GM18517 (cell line): ENCODE measurements at regions not wholly inside any gene's neighbourhood (a gene's known extent, or its start where the extent isn't known, plus 50 kb on each side); places are given as distances from the start of the nearest gene placed in this dataset.
"Not testable (repeated sequence)": the region's sequence is repeated elsewhere in the genome, so short reads cannot be mapped to it uniquely, and the experiment has no call there.

Experiments used
- ATAC-seq: cut with Tn5 transposase; IDR thresholded peaks from one replicate; pipeline ENCODE4 v1.9.1; 2021; ENCODE audit warnings: mild to moderate bottlenecking, moderate library complexity; ENCODE audit not compliant: unreplicated experiment

GRCh38 chr18:35826477-35826876 is 146.0 kb upstream of the RMP24 start:
- no peak for ATAC-seq

DNA sequence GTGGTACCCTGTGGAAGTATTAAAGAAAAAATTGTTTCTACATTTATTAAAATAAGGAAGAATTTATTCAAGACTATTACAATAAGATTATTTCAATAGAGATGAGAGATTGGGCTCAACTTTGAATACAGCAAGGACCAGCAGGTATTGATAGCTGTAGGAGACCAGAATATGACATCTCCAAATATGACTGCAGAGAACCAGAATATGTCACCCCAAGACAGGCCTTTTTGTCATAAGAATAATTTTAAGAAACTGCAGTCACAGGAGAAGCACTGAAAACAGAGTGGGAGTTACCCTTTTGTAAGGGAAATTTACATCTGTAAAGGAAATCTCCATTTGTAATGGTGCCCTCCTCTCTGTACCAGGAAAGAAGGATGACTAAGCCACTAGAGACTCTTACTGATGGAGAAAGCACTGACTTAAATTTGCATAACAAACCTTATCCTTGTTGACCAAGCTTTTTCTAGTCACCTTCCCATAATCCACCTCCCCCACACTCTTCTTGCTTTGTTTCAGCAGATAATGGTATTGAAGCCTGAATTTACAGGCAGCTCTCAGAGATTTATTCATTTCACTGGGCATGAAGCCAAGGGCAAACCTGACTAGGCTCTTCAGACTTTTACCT is 145.1 kb upstream of the RMP24 start:
- ATAC-seq, result no peak

DNA sequence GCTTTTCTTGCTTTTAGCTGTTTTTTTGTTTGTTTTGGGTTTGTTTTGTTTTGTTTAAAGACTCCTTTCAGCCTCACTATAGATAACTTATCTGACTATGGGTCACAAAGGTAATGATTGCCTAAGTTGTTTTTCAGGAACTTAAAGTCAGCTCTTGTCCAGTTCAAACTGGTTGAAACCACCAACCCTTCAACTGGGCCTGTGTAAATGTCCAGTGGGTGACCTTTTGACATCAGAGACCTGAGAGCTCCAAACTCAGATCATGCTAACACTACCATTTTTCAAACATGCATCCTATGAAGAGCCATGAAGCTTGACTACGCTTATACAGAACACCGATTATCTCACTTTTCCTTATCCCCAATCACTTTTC is 144.6 kb upstream of the RMP24 start:
- no peak for ATAC-seq

GRCh38 chr18:35828591-35828990 is 143.9 kb upstream of the RMP24 start:
- ATAC-seq, result no peak

- ATAC-seq, result no peak
Observed at GRCh38 chr18:35835366-35835765, 137.1 kb upstream of the RMP24 start.

DNA sequence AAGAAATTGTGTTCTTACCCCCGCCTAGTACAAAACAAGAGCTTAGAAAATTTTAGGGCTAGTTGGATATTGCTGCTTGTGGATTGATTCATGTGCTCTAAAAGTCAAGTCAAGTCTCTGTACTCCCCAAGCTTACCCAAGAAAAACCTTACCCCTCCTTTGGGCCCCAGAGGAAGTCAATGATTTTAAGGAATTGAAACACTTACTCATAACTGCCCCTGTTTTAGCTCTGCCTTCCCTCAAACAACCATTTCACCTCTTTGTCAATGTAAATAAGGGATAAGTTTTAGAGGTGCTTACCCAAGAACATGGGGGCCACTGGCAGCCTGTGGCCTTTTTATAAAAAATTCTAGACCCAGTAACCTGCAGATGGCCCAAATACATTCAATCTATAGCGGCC is 136.6 kb upstream of the RMP24 start:
- ATAC-seq, result peak; percentile 88

GRCh38 chr18:35836932-35837331 is 135.5 kb upstream of the RMP24 start:
- ATAC-seq, result no peak

GRCh38 chr18:35837922-35838496 is 134.5 kb upstream of the RMP24 start:
- ATAC-seq, result no peak

GRCh38 chr18:35841283-35841682 is 131.2 kb upstream of the RMP24 start:
- ATAC-seq, result no peak

- no peak for ATAC-seq
Observed at GRCh38 chr18:35842536-35842935, 129.9 kb upstream of the RMP24 start.

DNA sequence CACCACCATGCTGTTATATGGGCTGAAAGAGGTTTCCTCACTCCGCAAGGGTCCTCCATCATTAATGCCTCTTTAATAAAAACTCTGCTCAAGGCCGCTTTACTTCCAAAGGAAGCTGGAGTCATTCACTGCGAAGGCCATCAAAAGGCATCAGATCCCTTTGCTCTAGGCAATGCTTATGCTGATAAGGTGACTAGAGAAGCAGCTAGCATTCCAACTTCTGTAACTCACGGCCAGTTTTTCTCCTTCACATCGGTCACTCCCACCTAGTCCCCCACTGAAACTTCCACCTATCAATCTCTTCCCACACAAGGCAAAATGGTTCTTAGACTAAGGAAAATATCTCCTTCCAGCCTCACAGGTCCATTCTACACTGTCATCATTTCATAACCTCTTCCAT is 124.2 kb upstream of the RMP24 start:
- ATAC-seq, result not testable (repeated sequence)

GRCh38 chr18:35849241-35849640 is 123.2 kb upstream of the RMP24 start:
- not testable (repeated sequence) for ATAC-seq

- ATAC-seq, result no peak
Observed at GRCh38 chr18:35851286-35851970, 121.1 kb upstream of the RMP24 start.

DNA sequence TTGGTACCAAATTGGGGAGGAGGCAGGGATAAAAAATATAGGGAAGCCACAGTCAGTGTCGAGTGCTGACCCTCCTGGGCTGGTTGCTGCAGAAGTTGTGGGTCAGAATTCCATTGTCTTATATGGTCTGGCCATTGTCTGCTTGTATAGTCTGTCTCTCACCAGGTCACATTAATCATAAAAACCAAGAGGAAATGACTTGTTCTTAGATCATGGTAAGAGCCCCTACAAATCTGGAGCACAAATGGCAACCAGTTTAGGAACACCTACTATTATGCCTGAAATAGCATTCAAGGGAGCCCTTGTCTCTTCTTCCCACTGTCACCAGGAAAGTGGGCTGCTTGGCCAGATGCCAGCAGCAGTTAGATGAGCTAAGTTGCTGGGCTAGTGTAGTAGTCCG is 119.7 kb upstream of the RMP24 start:
- ATAC-seq, result no peak

GRCh38 chr18:35854095-35854494 is 118.4 kb upstream of the RMP24 start:
- no peak for ATAC-seq

DNA sequence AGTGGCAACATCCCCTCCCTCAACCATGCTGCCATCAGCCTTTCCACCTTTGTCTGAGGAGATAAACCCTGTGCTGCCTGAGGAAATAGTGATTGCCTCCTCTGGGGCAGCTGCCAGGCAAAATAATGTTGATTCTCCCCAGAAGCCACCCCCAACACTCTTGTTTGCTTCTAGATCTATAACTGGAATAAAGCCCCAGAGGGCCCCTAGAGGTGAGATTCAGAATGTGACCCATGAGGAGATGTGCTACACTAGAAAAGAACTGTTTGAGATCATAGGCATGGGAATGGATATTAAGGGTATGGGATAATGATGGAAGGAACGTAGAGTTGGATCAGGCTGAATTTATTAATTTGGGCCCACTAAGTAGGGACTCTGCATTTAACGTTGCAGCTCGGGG is 116.3 kb upstream of the RMP24 start:
- ATAC-seq, result no peak

- ATAC-seq, result not testable (repeated sequence)
Observed at GRCh38 chr18:35856721-35857120, 115.8 kb upstream of the RMP24 start.

GRCh38 chr18:35857581-35857980 is 114.9 kb upstream of the RMP24 start:
- not testable (repeated sequence) for ATAC-seq

- no peak for ATAC-seq
Observed at GRCh38 chr18:35861367-35862118, 110.9 kb upstream of the RMP24 start.

GRCh38 chr18:35862119-35862640 is 110.3 kb upstream of the RMP24 start:
- no peak for ATAC-seq

GRCh38 chr18:35864916-35865315 is 107.6 kb upstream of the RMP24 start:
- ATAC-seq, result no peak

GRCh38 chr18:35868915-35869314 is 103.6 kb upstream of the RMP24 start:
- no peak for ATAC-seq
